ENCODE measurements at regions not wholly inside any gene's neighbourhood (a gene's known extent, or its start where the extent isn't known, plus 50 kb on each side); places are given as distances from the start of the nearest gene placed in this dataset.

- TF ChIP-seq CTCF (IDR thresholded peaks at IDR 0.05; ENCODE audit: insufficient read depth, low read length, poor library complexity, severe bottlenecking) (no peak), EZH2phosphoT487 (conservative IDR thresholded peaks at IDR 0.05; ENCODE audit: low read length) (no peak)
Measured at GRCh38 chr9:135418161-135418560, 61.4 kb upstream of the PPP1R26 start.
